Hematopoietic multipotent progenitor cell treated with erythropoietin and hydrocortisone succinate and interleukin-3 and kit ligand, for 8 days (in vitro differentiated cells): ENCODE measurements at regions not wholly inside any gene's neighbourhood (a gene's known extent, or its start where the extent isn't known, plus 50 kb on each side); places are given as distances from the start of the nearest gene placed in this dataset.

Experiments
- DNase-seq: peaks from one replicate; pipeline ENCODE4 v3.0.0-alpha.2; 2015

- DNase-seq, result no peak
Measured at GRCh38 chr2:167411367-167411766, 523.1 kb downstream of the XIRP2 start.

DNA sequence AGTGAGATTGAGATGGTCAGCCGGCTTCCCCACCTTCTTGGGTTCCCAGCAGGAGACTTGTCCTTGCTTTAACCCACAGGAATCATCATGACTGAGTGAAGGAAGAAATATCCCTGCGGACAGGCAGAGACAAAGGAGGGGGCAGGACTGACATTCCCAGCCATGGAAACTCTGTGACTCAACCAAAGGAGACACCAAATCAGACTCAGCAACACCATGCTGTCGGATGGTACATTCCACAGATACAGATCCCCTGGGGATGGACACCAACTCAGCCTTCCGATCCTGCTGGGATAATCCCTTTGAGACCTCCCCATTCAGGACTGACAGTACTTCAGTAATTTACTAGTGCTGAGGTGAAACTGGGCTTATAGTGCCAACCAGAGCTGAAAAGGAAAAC is 518.3 kb downstream of the XIRP2 start:
- no peak for DNase-seq

GRCh38 chr2:167404627-167405284 is 516.5 kb downstream of the XIRP2 start:
- no peak for DNase-seq

GRCh38 chr2:167401309-167401708 is 513.0 kb downstream of the XIRP2 start:
- no peak for DNase-seq

DNA sequence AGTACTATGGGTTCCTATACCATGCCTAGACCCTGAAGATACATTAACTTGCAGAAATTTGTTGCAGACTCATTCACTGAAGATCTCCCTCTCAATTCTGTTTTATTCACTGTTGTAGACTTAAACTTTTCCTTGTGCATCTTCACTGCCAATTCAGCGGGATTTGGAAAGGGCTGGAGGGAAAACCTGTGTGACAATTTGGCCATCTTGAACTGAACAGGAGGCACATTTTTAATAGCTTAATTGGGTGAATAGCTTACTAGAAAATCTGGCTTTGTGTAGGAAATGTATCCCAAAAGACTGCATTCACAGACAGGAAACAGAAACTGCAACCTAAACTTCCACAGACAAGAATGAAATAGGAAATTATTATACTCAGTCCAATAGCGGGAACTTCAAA is 512.3 kb downstream of the XIRP2 start:
- DNase-seq, result no peak

DNA sequence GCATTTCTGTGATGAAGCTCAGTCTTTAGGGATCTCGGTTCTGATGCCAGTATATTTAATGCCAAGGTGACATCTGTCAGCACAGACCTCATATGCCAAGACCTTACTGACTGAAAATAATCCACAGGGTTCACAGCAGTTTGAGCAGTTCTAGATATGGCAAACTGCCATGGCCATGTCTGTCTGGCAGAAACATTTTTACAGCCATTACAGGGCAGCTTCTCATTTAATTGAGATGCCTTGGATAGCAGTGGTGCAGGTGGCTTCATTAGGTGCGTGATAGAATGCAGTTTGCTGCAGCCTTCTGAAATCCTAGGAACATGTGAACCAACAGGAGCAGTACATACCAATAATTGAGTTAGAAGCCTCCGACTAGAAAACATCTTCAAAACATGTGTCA is 510.6 kb downstream of the XIRP2 start:
- DNase-seq, result no peak

DNA sequence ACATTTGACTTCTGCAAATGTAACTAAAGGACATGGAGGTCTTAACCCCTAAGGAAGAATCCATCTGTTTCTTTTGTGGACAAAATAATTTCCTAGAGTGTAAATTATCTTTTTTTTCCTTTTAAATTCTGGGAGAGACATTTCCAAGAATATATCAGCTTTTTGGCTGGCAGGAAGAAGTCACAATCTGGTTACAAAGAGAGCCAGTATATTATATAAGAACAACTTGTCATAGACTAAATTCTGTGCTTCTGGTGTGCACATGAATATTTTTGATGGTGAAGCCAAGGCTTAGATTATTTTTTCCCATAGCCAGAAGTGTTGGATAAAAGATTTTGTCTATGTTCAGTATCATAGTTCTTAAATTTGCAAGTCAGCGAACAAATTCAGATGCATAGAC is 500.6 kb downstream of the XIRP2 start:
- no peak for DNase-seq

DNA sequence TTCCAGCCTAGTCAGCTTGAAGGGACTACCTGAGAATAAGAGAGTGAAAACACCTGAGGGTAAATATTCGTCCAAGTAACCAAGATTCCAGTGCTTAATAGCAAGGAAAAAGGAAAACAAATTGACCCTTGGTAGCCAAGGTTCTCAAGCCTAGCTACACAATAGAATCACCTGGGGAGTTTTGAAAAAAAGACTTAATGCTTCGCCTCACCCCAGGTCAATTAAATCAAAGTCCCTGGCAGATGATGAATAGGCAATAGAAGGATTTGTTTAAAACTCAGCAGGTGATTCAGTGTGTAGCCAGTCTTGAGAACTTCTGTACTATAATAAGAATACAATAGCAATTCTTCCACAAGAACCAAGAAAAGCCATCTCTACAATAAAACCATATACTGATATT is 500.2 kb downstream of the XIRP2 start:
- DNase-seq, result no peak

DNA sequence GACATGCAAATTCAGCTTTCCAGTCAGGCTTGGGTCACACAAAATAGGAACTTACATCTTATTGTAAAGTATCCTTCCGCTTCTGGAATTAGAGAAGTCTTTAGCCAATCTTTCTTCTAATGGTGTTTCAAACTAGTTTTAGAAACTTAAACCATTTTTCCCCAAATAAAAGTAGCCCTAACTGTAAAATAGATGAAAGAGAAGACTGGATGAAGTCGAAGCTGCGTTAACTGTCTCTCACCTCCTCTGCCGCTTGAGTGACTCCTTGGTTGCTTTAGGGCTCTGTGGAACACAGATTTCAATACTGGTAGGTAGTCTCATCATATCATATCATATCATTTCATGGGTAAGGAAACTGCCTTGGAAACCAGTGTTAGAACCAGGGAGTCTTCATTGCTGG is 498.4 kb downstream of the XIRP2 start:
- DNase-seq, result no peak

- DNase-seq, result no peak
Measured at GRCh38 chr2:167383610-167384194, 495.4 kb downstream of the XIRP2 start.

- no peak for DNase-seq
Measured at GRCh38 chr2:167381349-167381748, 493.1 kb downstream of the XIRP2 start.

DNA sequence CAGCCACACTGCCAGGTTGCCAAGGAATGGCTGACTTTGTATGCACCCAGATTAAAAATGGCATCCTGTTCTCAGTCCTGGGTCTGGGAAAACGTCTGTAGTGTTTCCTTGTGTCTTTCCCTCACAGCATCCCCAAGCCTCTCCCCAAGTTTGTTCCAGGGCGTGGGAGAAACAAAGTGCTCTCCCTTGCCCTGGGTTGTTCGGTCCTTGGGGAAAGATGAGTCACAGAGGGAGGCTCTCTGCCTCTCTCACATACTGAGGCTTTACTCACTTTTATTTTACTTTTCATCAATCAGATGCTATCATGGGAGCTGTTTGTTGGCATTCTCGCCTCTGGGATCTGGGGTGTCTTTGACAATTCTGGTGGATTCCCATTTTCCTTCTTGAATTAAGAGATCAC is 492.3 kb downstream of the XIRP2 start:
- DNase-seq, result no peak

GRCh38 chr2:167380094-167380493 is 491.8 kb downstream of the XIRP2 start:
- DNase-seq, result no peak

- no peak for DNase-seq
Measured at GRCh38 chr2:167369083-167369482, 480.8 kb downstream of the XIRP2 start.

DNA sequence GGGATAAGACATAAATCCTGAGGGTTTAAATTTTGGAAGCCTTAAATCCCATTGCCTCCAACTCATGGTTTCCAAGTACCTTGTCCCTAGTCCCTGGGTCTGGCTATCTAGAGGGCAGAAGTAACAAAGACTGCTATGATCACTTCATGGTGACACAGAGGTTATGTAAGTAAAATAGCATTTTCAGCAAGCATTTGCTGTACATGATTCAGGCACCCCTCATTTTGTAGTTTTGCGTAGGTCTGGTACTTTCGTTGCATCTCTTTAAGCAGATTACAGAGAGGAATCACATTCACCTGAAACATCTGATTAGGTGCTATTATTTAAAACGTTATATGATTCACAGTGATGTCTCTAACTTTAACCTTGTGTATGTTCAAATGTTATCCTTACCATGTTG is 480.1 kb downstream of the XIRP2 start:
- DNase-seq, result no peak

- no peak for DNase-seq
Measured at GRCh38 chr2:167365216-167365615, 476.9 kb downstream of the XIRP2 start.

- DNase-seq, result no peak
Measured at GRCh38 chr2:167361426-167361825, 473.1 kb downstream of the XIRP2 start.

GRCh38 chr2:167355821-167356220 is 467.5 kb downstream of the XIRP2 start:
- DNase-seq, result no peak

GRCh38 chr2:167353605-167354280 is 465.5 kb downstream of the XIRP2 start:
- no peak for DNase-seq

GRCh38 chr2:167345559-167345958 is 457.3 kb downstream of the XIRP2 start:
- DNase-seq, result no peak

- DNase-seq, result no peak
Measured at GRCh38 chr2:167342769-167343168, 454.5 kb downstream of the XIRP2 start.

DNA sequence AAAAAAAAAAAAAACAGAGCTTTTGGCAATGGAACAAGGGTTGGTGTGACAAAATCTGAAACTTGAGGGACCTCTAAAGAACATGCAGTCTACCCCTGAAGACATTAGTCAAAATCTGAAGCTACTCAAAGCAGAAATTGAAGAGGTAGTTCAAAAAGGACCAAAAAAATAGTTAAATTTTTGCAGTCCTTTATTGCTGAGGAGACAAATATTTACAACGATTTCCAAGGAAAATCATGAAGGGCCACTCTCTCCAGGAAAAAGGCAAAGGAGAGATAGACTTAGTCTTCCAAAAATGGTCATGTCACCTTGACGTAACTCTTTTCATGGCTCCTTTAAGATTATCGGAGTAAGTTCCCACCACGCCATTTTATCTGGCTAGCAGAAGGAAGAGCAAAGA is 452.0 kb downstream of the XIRP2 start:
- no peak for DNase-seq

- DNase-seq, result no peak
Measured at GRCh38 chr2:167336213-167336612, 447.9 kb downstream of the XIRP2 start.

GRCh38 chr2:167335541-167335992 is 447.3 kb downstream of the XIRP2 start:
- no peak for DNase-seq
